ENCODE measurements at regions not wholly inside any gene's neighbourhood (a gene's known extent, or its start where the extent isn't known, plus 50 kb on each side); places are given as distances from the start of the nearest gene placed in this dataset.

DNA sequence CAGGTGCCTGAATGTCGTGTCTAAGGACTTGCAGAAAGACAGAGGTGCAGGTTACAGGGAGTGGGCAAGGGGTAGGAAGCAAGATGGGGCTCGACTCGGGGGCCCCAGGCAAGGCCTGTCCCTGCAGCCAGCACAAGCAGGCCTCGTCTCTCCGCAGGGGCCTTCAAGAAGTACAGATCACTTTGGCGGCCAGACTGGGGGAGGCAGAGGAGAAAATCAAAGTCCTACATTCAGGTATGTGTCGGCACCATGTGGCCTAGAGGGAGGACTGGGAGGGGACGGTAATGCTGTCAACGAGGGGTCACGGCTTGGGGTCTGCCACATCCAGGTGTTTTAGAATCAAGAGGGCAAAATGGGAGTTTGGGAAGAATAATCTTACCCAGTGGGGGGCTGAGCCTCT is 73.7 kb downstream of the PHETA1 start:
- Histone ChIP-seq H3K36me3 (no peaks in the 10 kb centered on the region), H3K9me3 (peaks cover 0 to 4% (median 0%) of the 10 kb centered on the region in 12 donors), H3K4me1 (no peaks in the 10 kb centered on the region), H3K27ac (no peak overlapping the region), H3K27me3 (no peaks in the 10 kb centered on the region), H3K4me3 (no peak overlapping the region)
- intact Hi-C loops (cut with DNase I), result loop anchor here (5.0 to 10.0 kb wide), 5 partner anchors 270 to 403 kb away; no protein-coding TSS in a partner anchor
- no peak for DNase-seq
- WGBS, 4 donors, result 79 to 82% (median 80%) methylated on average over 8 to 10 of the region's 10 CpGs
- TF ChIP-seq, protein P1, sequence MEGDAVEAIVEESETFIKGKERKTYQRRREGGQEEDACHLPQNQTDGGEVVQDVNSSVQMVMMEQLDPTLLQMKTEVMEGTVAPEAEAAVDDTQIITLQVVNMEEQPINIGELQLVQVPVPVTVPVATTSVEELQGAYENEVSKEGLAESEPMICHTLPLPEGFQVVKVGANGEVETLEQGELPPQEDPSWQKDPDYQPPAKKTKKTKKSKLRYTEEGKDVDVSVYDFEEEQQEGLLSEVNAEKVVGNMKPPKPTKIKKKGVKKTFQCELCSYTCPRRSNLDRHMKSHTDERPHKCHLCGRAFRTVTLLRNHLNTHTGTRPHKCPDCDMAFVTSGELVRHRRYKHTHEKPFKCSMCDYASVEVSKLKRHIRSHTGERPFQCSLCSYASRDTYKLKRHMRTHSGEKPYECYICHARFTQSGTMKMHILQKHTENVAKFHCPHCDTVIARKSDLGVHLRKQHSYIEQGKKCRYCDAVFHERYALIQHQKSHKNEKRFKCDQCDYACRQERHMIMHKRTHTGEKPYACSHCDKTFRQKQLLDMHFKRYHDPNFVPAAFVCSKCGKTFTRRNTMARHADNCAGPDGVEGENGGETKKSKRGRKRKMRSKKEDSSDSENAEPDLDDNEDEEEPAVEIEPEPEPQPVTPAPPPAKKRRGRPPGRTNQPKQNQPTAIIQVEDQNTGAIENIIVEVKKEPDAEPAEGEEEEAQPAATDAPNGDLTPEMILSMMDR (IDR thresholded peaks at IDR 0.05), result no peak
- no peak for TF ChIP-seq POLR2A (IDR thresholded peaks at IDR 0.05)
- ATAC-seq, result no peak

DNA sequence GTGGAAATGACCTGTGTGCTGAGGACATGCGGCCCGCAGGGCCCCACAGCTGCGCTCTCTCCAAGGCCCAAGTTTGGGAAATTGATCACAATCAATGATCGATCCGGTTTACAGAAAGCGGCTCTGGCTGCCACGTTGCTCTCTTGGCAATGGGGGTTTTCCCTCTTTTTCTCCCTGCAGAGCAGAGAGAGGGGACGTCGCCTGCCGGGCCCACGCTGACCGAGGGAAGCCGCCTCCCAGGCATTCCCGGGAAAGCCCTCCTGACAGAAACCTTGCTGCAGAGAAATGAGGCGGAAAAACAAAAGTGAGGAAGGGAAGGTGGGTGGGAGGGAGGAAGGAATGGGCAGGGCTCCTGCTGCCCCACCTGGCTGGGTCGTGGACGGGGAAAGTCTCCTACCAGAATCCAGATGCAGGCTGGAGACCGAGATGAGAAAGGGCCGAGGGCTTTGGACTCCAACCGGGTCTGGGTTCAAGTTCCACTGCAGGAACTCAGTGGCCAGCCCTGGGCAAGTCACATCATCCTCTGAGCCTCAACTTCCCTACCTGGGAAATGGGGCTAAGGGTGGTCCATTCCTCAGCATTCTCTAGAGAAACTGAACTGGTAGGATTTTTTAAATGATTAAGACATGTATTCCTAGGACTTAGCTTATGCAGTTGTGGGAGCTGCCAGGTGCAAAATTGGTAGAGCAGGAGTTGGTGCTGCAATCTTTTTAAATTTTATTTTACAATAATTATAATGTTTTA is 75.5 kb downstream of the PHETA1 start:
- Histone ChIP-seq H3K27me3 (no peaks in the 10 kb centered on the region), H3K27ac (no peak overlapping the region), H3K4me1 (no peaks in the 10 kb centered on the region), H3K36me3 (no peaks in the 10 kb centered on the region), H3K9me3 (peaks cover 0 to 4% (median 0%) of the 10 kb centered on the region in 12 donors), H3K4me3 (no peak overlapping the region)
- no peak for TF ChIP-seq POLR2A (IDR thresholded peaks at IDR 0.05)
- TF ChIP-seq, protein P1 (IDR thresholded peaks at IDR 0.05), result no peak
- intact Hi-C loops (cut with DNase I), result loop anchor here in 2 of 10 donors (10.0 kb wide), 1 partner anchor 269 kb away; no protein-coding TSS in a partner anchor
- DNase-seq (no peak), ATAC-seq (no peak)
- WGBS, 4 donors, result 70 to 77% (median 75%) methylated on average over 20 of the region's 20 CpGs

DNA sequence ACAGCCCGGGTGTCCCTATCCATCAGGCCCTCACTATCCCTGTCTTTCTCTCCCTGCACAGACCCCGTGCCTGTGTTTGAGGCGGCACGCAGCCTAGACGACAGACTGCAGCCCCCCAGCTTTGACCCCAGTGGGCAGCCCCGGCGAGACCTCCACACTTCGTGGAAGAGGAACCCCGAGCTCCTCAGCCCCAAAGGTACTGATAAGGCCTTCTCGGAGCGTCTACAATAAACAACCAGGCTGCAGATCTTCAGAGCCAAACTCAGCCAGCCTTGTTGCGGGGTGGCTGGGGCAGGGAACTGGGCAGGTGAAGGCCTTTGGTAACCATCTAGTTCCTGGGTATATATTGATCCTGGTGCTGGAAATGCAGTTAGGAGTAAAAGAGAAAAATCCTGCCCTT is 77.5 kb downstream of the PHETA1 start:
- ATAC-seq (no peak), DNase-seq (no peak)
- Histone ChIP-seq H3K9me3 (peaks cover 0 to 4% (median 0%) of the 10 kb centered on the region in 12 donors), H3K27ac (no peak overlapping the region), H3K4me1 (no peaks in the 10 kb centered on the region), H3K36me3 (no peaks in the 10 kb centered on the region), H3K4me3 (no peak overlapping the region), H3K27me3 (no peaks in the 10 kb centered on the region)
- 83 to 90% (median 86%) methylated on average over 12 of the region's 12 CpGs for WGBS, 4 donors
- TF ChIP-seq, protein P1 (IDR thresholded peaks at IDR 0.05), result no peak
- TF ChIP-seq POLR2A (IDR thresholded peaks at IDR 0.05), result no peak
- intact Hi-C loops (cut with DNase I), result loop anchor here in 2 of 10 donors (10.0 kb wide), 1 partner anchor 267 kb away; no protein-coding TSS in a partner anchor

DNA sequence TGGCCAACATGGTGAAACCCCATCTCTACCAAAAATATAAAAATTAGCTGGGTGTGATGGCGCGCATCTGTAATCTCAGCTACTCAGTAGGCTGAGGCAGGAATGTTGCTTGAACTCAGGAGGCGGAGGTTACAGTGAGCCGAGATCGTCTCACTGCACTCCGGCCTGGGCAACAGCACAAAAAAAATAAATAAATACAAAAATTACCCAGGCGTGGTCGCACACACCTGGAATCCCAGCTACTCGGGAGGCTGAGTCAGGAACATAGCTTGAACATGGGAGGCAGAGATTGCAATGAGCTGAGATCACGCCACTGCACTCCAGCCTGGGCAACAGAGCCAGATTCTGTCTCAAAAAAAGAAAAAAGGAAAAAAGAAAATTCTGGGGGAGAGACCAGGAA is 80.1 kb downstream of the PHETA1 start:
- Histone ChIP-seq H3K9me3 (peaks cover 0 to 4% (median 0%) of the 10 kb centered on the region in 12 donors), H3K27me3 (no peaks in the 10 kb centered on the region), H3K4me1 (no peaks in the 10 kb centered on the region), H3K4me3 (no peak overlapping the region), H3K36me3 (no peaks in the 10 kb centered on the region), H3K27ac (no peak overlapping the region)
- WGBS, 4 donors, result 86 to 91% (median 89%) methylated on average over 10 of the region's 10 CpGs
- intact Hi-C loops (cut with DNase I), result no loop called here
- no peak for DNase-seq
- no peak for ATAC-seq
- no peak for TF ChIP-seq POLR2A (IDR thresholded peaks at IDR 0.05)
- TF ChIP-seq, protein P1 (IDR thresholded peaks at IDR 0.05), result no peak

All from heart left ventricle (tissue), 16 donors.